Lower leg skin (tissue), 3 donors: ENCODE measurements at regions not wholly inside any gene's neighbourhood (a gene's known extent, or its start where the extent isn't known, plus 50 kb on each side); places are given as distances from the start of the nearest gene placed in this dataset.

Experiments
- POLR2A ChIP-seq, 2 donors: fragments of 450-650 bp; IDR thresholded peaks; one replicate each; pipeline ENCODE4 v1.6.1; 2016 to 2017; ENCODE audit warnings: antibody characterized with exemption in 2 of 2, mild to moderate bottlenecking in 1 of 2, moderate library complexity in 1 of 2
- TF ChIP-seq, protein P1 (sequence below), 3 donors: fragments of 450-650 bp; IDR thresholded peaks; one replicate each; pipeline ENCODE4 v1.5.1; 2016; ENCODE audit warnings: antibody characterized with exemption in 3 of 3, mild to moderate bottlenecking in 3 of 3, moderate library complexity in 2 of 3

DNA sequence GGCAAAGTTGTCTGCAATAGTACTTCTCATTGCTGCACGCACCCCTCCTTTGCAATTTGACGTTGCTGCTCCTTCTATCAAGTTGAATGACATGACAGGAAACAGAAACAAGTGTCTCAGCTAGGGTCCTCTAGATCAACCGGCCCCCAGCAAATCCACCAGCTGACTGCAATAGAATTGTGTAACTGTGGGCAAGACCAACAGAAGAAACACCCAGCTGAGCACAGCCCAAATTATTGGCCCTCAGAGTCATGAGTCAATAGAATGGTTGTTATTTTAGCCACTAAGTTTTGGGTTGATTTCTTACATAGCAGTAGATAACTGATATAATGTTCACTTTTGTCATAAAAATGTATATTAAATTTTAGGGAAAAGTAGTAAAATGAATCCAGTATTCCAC lies 202.7 kb downstream of the MAFB start:
- TF ChIP-seq, protein P1, sequence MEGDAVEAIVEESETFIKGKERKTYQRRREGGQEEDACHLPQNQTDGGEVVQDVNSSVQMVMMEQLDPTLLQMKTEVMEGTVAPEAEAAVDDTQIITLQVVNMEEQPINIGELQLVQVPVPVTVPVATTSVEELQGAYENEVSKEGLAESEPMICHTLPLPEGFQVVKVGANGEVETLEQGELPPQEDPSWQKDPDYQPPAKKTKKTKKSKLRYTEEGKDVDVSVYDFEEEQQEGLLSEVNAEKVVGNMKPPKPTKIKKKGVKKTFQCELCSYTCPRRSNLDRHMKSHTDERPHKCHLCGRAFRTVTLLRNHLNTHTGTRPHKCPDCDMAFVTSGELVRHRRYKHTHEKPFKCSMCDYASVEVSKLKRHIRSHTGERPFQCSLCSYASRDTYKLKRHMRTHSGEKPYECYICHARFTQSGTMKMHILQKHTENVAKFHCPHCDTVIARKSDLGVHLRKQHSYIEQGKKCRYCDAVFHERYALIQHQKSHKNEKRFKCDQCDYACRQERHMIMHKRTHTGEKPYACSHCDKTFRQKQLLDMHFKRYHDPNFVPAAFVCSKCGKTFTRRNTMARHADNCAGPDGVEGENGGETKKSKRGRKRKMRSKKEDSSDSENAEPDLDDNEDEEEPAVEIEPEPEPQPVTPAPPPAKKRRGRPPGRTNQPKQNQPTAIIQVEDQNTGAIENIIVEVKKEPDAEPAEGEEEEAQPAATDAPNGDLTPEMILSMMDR (IDR thresholded peaks at IDR 0.05) = no peak
- no peak for TF ChIP-seq POLR2A (IDR thresholded peaks at IDR 0.05)
